ENCODE measurements at regions not wholly inside any gene's neighbourhood (a gene's known extent, or its start where the extent isn't known, plus 50 kb on each side); places are given as distances from the start of the nearest gene placed in this dataset.

- no peak for DNase-seq (ENCODE audit: low read depth)
- TF ChIP-seq CTCF (conservative IDR thresholded peaks at IDR 0.05; ENCODE audit: low read depth, low read length) = no peak
- H3K4me3 ChIP-seq (ENCODE audit: low read length) = no peak overlapping the region
Measured at GRCh38 chr2:61700464-61700863, 153.4 kb downstream of the FAM161A start.

- H3K4me3 ChIP-seq (ENCODE audit: low read length) = peak overlapping the region; percentile 88
- peak; percentile 49 for DNase-seq (ENCODE audit: low read depth)
Measured at GRCh38 chr2:61694312-61695274, 156.4 kb upstream of the XPO1 start.

GRCh38 chr2:61693744-61694143 is 155.6 kb upstream of the XPO1 start:
- DNase-seq (ENCODE audit: low read depth) = no peak
- no peak for TF ChIP-seq CTCF (conservative IDR thresholded peaks at IDR 0.05; ENCODE audit: low read depth, low read length)
- no peak overlapping the region for H3K4me3 ChIP-seq (ENCODE audit: low read length)

More at GRCh38 chr2:61694312-61695274, 156.4 kb upstream of the XPO1 start:
- peak; percentile 63 for TF ChIP-seq CTCF (conservative IDR thresholded peaks at IDR 0.05; ENCODE audit: low read depth, low read length)

- no peak for DNase-seq (ENCODE audit: low read depth)
- H3K4me3 ChIP-seq (ENCODE audit: low read length) = no peak overlapping the region
- TF ChIP-seq CTCF (conservative IDR thresholded peaks at IDR 0.05; ENCODE audit: low read depth, low read length) = no peak
Measured at GRCh38 chr2:61690078-61690596, 152.0 kb upstream of the XPO1 start.

GRCh38 chr2:61689568-61689967 is 151.4 kb upstream of the XPO1 start:
- no peak for TF ChIP-seq CTCF (conservative IDR thresholded peaks at IDR 0.05; ENCODE audit: low read depth, low read length)
- no peak overlapping the region for H3K4me3 ChIP-seq (ENCODE audit: low read length)
- no peak for DNase-seq (ENCODE audit: low read depth)

GRCh38 chr2:61688369-61689334 is 150.5 kb upstream of the XPO1 start:
- H3K4me3 ChIP-seq (ENCODE audit: low read length) = no peak overlapping the region
- no peak for TF ChIP-seq CTCF (conservative IDR thresholded peaks at IDR 0.05; ENCODE audit: low read depth, low read length)
- no peak for DNase-seq (ENCODE audit: low read depth)
